NCI-H526 treated with DMSO at 0.1 percent for 48 hours (cell line): ENCODE measurements at regions not wholly inside any gene's neighbourhood (a gene's known extent, or its start where the extent isn't known, plus 50 kb on each side); places are given as distances from the start of the nearest gene placed in this dataset.
"Not testable (repeated sequence)": the region's sequence is repeated elsewhere in the genome, so short reads cannot be mapped to it uniquely, and the experiment has no call there.

Source experiments
- DNase-seq: peaks from one replicate; lab custom pipeline; 2025; lab: John Stamatoyannopoulos, UW

DNA sequence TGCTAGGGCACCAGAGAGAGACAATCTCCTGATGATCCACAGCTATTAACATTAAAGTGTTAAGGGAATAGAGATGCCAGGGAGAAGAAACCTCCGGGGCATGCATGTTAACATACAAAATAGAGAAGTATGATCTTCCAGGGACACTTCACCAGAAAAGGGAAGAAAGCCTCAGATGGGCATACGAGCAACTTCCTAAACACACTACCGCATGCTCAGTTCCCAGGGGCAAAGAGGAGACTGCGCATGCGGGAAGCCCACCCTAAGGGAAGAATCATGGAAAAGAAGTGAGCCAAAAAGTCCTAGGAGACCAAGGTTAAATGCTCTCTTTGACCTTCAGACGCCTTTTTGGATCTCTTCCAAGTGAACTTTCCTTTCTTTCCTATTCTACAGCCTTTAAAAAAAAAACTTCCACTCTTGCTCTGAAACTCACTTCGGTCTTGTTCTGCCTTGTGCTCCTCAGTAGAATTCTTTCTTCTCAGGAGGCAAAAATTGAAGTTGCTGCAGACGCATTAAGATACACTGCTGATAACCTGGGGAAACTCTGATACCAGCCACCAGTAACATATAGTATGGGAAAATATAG lies 1211.3 kb downstream of the REEP3 start:
- DNase-seq: no peak

GRCh38 chr10:64733980-64734379 lies 1212.8 kb downstream of the REEP3 start:
- DNase-seq: no peak

DNA sequence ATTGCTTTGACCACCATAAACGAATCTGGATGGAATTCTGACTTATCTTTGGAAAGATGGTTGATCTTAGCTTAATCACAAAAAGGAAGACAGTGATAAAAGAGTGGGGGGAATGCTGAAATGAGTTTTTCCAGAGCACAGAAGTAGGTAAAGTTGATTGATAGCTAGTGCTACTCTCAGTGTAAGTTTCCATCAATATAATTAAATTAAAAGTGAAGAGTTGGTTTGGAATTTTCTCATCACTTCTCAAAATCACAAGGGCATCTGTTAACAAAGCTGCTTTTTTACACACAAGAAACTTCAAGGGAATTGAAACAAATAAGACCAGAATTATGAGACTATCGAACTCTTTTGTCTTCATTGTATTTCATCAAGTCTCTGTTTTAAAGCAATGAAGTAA lies 1217.3 kb downstream of the REEP3 start:
- DNase-seq: no peak

DNA sequence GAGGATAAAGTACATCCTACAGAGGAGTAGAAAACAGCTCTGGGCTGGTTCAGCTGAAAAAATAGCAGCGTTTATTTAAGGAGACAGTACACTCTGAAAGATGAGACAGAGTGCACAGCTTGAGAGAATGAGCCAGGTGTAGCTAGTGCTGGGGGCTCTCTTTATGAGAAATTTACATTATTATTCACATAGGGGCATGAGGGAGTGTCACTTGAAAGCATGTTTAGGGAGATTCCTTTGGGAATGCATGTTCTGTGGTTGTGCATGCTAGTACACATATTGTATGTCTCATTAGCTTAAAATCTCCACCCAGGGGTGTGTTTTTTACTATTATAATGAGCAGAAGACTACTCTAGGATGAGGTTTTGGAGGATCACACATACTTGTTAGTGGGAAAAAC lies 1224.4 kb downstream of the REEP3 start:
- DNase-seq: no peak

DNA sequence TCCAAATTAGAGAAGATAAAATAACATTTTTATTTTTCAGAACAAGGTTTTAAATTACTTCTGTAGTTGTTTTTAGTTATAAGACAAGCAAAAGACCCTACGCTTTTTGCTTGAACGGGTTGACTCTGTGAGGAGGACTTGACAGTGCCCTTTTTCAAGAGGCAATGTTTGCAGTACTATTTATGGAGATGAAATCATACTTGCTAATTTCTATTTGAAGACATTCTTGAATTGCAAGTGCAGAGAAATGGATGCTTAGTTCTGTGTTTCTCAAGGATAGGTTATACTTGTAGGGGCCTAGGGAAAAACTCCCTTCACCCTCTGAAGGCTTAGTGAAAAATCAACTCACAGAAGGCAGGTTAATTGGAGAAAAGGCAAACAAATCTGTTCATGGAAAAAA lies 1229.5 kb downstream of the REEP3 start:
- no peak for DNase-seq

GRCh38 chr10:64753516-64753915 lies 1232.3 kb downstream of the REEP3 start:
- no peak for DNase-seq

DNA sequence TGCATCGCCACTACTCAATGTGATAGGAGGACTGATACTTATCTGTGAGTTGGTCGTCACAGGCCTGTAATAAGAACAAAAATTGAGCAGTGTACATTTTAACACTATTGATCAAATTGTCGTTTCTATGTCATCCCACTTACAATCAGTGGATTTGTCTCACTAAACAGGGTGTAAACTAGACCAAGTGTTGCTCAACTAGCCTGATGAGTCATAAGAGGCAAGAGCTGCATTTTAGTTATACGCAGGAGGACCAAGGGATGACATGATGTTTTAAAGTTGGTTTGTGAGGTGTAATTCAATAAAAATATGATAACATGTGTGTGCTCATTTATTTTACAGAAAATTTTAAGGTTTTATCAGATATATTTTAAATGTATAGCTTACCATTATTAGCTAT lies 1239.2 kb downstream of the REEP3 start:
- no peak for DNase-seq

DNA sequence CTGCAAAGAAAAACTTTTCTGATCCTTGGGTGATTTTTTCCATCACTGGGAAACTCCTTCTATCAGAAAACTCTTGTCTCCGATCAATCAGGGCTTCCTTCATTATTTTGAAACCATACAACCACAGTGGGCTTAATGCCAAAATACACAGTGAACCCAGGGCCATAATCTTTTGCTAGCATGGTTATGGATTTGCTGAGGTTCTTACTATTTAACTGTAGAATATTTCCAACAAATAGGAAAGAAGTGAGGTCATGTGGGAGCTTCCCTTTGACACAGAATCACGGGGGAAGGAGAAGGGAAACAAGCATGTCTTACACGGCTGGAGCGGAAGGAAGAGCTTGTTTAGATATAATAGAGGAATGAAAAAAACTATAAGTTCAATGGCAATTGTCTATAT lies 1241.7 kb downstream of the REEP3 start:
- no peak for DNase-seq

- DNase-seq: no peak
These were observed 1244.3 kb downstream of the REEP3 start for GRCh38 chr10:64765498-64765897.

GRCh38 chr10:64771253-64772050 lies 1250.3 kb downstream of the REEP3 start:
- DNase-seq: no peak

DNA sequence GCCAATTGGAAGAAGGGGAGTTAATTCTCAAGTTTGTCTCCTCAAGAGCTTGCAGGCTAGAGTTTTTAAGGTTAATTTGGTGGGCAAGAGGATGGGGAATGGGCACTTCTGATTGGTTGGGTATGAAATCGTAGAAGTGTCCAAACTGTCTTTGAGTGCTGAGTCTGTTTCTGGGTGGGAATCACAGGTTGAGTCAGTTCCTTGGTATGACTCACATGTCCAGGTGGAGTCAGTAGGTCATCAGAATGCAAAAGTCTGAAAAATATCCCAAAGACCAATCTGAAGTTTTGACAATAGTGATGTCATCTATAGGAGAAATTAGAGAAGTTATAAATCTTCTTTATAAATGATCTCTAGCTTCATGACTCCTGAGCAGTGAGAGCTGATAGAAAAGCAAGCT lies 1252.2 kb downstream of the REEP3 start:
- no peak for DNase-seq

DNA sequence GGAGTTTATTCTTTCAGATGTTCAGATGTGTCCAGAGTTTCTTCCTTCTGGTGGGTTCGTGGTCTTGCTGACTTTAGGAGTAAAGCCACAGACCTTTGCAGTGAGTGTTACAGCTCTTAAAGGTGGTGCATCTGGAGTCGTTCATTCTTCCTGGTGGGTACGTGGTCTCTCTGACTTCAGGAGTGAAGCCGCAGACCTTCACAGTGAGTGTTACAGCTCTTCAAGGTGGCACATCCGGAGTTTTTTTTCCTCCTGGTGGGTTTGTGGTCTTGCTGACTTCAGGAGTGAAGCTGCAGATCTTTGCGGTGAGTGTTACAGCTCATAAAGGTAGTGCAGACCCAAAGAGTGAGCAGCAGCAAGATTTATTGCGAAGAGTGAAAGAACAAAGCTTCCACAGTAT lies 1263.2 kb downstream of the REEP3 start:
- DNase-seq: not testable (repeated sequence)

DNA sequence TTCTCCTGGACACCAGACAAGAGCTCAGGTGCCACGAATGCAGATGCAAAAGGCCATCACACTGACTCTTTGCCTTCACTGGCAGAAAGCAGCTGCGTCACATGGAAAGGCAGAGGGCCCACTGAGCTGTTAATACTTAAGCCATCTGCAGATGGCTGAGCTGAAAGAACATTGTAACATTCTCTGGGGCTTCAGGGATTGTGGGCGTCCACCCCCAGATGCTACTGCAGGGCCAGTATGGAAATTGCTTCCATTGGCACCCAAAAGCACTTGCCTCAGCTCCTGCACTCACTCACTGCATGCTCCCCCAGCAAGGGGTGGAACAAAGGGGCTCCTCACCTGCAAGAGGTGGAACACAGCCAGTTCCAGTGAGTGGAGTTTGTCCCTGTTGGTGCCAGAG lies 1264.6 kb downstream of the REEP3 start:
- no peak for DNase-seq

GRCh38 chr10:64786989-64787388 lies 1265.8 kb downstream of the REEP3 start:
- DNase-seq: no peak

DNA sequence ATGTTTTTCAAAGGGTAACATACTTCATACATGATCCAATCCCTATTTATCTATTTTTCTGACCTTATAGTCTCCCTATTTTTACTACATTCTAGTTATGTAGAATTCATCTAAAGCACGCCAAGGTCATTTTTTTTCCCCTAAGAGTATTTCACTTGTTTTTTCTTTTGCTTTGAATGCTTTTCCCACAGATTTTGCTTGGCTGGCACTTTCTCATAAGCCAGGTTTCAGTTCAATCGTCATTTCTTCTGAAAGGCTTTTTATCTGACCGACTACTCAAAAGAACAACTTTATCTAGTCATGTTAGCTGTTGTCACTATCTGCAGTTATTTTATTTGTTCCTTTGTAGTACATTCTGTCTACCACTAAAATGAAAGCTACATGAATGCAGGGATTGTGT lies 1274.6 kb downstream of the REEP3 start:
- no peak for DNase-seq

DNA sequence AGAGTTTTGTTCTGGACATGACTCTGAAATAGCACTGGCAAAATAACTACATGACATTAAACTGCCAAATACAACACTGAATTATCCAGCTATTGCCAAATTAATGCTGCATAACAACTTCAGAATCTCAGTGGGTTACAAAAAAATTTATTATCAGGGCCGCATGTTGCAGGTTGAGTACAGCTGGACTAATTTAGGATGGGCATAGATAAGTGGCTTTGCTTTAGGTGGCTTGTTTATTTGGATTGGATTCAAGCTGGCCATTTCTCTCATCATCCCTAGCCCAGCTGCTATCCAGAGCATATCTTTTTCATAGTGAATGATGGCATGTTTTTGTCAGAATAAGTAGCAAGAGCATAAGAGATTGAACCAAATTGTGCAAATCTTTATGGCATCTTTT lies 1277.1 kb downstream of the REEP3 start:
- DNase-seq: no peak

- DNase-seq: not testable (repeated sequence)
These were observed 1287.0 kb downstream of the REEP3 start for GRCh38 chr10:64808233-64808632.

GRCh38 chr10:64810046-64810445 lies 1288.8 kb downstream of the REEP3 start:
- DNase-seq: not testable (repeated sequence)

- DNase-seq: no peak
These were observed 1292.2 kb downstream of the REEP3 start for GRCh38 chr10:64813391-64813790.

DNA sequence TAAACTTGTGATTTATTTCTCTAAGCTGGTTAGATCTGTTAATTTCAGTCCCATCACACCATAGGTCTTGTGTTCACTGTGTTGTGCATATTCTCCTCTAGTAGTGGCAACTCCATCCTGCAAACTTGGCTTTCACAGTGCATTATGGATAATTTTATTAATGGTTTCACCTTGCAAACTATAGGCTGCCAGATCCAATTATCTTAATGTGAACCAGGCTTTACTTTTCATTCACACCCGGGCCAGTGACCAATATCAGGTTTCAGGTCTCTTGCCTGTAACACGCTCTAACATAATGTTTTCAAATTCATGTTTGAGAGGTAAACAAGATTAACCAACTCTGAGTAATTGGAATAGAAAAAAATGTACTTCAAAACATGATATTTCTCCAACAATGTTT lies 1293.0 kb downstream of the REEP3 start:
- DNase-seq: no peak

GRCh38 chr10:64829888-64830412 lies 1308.7 kb downstream of the REEP3 start:
- DNase-seq: no peak

DNA sequence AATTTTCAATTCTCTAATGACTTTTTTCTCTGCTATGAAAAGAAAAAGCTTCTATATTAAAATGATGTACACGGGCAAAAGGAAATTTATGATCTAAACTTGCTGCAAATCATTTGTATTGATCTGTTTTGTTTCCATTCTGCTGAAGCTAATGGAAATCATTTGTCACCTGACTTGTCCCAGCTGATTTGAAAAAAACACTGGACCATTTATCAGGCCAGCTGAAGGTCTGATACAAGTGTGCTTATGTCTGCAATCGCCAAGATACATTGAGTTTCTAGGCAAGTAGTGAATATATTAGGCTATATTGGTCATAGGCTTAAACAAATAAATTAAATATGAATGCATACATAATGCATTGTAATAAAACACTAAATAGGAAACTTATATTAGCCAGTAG lies 1309.7 kb downstream of the REEP3 start:
- DNase-seq: no peak

DNA sequence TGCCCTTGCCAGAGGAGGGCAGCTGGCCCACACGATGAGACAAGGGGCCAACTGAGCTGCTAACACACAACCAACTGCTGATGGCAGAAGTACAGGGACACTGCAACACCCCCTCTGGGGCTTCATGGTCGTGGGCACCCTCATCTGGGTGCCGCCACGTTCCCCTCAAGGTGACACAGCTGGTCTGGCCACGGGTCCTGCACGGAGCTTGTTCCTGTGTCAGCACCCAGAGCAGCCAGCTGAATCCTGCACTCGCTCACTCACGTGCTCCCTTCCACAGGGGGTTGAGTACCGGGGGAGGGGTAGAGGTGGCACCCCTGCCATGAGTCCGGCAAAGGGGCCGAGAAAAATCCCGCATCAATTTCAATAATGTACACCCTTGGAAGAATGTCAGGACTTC lies 1319.1 kb downstream of the REEP3 start:
- no peak for DNase-seq

- no peak for DNase-seq
These were observed 1325.5 kb downstream of the REEP3 start for GRCh38 chr10:64846700-64847099.
